ENCODE measurements at regions not wholly inside any gene's neighbourhood (a gene's known extent, or its start where the extent isn't known, plus 50 kb on each side); places are given as distances from the start of the nearest gene placed in this dataset.
"Not testable (repeated sequence)": the region's sequence is repeated elsewhere in the genome, so short reads cannot be mapped to it uniquely, and the experiment has no call there.

DNA sequence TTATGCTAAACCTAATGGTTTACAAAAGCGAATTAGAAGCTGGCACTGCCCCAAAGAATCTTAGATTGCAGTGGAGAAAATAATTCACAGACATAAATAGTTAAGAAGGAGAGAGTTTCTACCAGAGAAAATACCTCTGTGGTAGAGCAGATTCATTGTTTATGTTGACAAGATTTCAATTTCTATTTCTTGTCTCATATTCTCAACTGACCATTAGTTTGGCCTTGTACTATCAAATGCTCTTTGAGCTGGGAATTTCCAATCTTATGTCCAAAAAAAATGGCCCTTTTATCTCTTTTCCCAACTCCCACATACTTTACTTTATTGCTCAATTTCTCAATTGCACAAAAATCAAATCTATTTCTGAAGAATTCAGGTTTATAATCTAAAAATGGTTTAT is 804.1 kb upstream of the CITED2 start:
- intact Hi-C loops (cut with micrococcal nuclease), result no loop called here

DNA sequence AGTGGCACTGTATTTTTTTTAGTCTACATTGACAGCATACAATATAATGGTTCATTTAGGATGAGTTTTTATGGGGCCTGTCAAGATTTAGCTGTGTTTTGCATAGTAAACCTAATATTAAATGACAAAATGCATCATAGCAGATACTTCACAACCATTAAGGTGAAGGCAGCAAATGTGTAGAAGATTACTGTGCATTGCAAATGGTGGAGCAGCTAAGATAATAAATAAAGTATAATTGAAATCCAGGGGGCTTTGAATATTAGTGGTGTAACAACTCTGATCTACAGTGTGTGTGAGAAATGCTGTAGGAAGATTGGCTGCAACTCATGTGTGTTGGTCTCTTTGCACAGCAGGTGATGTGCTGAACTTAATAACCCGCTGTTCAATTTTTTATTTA is 801.9 kb upstream of the CITED2 start:
- intact Hi-C loops (cut with micrococcal nuclease), result no loop called here

GRCh38 chr6:140175486-140175885 is 801.0 kb upstream of the CITED2 start:
- intact Hi-C loops (cut with micrococcal nuclease), result no loop called here

DNA sequence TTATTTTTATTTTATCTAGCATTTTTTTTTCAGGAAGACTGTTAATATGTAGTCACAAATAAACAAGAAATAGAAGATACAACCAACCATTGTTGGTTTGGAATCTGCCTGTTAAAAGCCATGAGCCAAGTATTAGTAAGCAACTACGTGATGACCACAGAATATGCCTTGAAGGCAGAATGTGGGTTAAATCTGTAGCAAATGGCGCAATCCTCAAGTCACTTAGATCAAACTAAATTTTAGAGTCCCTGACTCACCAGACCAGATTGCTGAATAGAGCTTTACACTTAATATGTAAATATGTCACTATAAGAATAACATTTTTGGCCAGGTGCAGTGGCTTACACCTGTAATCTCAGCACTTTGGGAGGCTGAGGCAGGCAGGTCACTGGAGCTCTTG is 800.1 kb upstream of the CITED2 start:
- intact Hi-C loops (cut with micrococcal nuclease), result no loop called here

GRCh38 chr6:140168365-140168764 is 793.9 kb upstream of the CITED2 start:
- intact Hi-C loops (cut with micrococcal nuclease), result no loop called here

- intact Hi-C loops (cut with micrococcal nuclease), result no loop called here
These were observed 786.5 kb upstream of the CITED2 start for GRCh38 chr6:140160909-140161308.

- intact Hi-C loops (cut with micrococcal nuclease), result no loop called here
These were observed 786.0 kb upstream of the CITED2 start for GRCh38 chr6:140160494-140160893.

DNA sequence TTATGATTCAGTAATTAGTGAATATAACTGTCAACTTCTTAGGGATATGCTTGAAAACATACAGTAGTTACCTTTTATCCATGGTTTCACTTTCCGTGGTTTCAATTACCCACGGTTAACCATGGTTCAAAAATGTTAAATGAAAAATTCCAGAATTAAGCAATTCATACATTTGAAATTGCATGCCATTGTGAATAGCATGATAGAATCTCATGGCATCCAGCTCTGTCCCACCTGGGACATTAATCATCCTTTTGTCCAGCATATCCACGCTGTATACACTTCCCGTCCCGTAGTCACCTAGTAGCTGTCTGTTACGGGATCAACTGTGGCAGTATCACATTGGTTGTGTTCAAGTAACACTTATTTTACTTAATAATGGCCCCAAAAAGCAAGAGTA is 781.7 kb upstream of the CITED2 start:
- intact Hi-C loops (cut with micrococcal nuclease), result no loop called here

DNA sequence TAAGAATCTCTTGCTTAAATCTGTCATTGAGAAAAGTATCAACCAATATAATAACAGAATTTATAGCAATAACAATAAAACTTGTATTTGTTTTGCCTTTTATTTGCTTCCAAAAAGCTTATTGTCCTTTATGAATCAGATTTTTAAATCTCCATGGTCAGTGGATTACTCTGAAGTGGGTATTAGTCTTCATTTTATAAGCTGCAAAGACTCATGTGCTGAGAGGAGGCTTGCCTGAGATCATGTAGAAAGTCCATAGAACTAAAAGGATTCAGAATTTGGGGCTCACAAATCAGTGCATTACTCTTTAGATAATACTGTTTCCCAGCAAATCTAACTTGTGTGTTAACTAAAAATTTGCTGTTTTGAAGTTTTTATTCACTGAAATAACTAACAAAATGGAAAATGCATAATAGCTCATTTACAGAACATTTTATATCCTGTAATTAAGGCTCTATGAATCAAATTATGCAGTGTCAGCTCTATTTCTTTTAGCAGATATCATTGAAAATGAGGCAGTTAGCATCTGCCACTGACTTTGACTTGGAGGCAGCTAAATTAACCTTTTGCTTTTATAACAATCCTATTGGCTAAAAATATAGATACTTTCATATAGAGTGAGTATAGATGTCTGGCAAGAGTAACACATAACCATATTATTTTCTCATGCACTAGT is 781.1 kb upstream of the CITED2 start:
- intact Hi-C loops (cut with micrococcal nuclease), result no loop called here

DNA sequence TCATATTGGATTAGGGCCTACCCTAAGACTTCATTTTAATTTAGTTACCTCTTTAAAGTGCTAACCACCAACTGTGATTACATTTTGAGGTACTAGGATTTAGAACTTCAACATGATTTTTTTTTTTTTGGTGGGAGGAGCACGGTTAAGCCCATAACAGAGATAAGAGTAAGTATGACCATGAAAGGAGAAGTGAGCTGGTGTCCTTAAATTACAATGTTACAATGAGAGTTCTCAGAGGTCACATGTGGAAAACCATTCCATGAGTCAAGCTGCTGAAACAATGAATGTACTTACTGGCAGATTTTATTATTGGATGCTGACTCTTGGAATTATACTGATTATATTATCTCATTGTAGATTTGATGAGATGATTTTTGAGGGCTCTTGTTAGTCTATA is 779.3 kb upstream of the CITED2 start:
- intact Hi-C loops (cut with micrococcal nuclease), result no loop called here

DNA sequence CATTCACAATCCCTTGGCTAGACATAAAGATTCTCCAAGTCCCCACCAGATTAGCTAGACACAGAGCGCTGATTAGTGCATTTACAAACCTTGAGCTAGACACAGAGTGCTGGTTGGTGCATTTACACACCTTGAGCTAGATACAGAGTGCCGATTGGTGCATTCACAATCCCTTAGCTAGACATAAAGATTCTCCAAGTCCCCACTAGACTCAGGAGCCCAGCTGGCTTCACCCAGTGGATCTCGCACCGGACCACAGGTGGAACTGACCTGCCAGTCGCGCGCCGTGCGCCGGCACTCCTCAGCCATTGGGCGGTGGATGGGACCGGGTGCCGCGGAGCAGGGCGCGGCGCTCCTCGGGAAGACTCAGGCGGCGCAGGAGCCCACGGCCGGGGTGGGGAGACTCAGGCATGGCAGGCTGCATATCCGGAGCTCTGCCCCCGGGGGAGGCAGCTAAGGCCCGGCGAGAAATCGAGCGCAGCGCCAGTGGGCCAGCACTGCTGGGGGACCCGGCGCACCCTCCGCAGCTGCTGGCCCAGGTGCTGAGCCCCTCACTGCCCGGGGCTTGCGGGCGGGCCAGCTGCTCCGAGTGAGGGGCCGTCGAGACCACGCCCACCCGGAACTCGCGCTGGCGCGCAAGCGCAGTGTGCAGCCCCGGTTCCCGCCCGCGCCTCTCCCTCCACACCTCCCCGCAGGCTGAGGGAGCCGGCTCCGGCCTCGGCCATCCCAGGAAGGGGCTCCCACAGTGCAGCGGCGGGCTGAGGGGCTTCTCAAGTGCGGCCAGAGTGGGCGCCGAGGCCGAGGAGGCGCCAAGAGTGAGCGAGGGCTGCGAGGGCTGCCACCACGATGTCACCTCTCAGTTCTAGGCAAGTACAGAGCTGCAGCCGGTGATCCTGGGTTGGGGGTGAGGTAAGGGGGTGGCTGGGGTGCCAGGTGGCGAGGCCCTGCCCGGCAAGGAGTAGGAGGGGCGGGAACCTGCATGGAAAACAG is 773.7 kb upstream of the CITED2 start:
- intact Hi-C loops (cut with micrococcal nuclease), result not testable (repeated sequence)

DNA sequence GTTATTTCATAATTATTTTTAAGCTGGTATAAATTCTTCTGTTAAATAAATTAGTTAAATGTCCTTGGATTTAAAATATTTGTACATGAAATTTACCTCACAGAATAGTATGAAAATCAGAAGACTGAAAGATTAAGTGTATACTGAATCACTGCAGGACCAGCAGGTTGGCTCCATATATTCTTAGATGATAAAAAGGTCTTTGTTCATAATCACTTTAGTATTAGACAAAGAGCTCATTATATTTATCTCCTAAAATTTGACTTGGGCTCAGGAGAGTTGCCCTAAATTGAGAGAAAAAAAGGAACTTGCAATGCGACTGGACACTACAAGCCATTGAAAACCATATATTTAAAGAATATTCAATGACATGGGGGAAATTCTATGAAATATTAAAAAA is 766.4 kb upstream of the CITED2 start:
- intact Hi-C loops (cut with micrococcal nuclease), result no loop called here

DNA sequence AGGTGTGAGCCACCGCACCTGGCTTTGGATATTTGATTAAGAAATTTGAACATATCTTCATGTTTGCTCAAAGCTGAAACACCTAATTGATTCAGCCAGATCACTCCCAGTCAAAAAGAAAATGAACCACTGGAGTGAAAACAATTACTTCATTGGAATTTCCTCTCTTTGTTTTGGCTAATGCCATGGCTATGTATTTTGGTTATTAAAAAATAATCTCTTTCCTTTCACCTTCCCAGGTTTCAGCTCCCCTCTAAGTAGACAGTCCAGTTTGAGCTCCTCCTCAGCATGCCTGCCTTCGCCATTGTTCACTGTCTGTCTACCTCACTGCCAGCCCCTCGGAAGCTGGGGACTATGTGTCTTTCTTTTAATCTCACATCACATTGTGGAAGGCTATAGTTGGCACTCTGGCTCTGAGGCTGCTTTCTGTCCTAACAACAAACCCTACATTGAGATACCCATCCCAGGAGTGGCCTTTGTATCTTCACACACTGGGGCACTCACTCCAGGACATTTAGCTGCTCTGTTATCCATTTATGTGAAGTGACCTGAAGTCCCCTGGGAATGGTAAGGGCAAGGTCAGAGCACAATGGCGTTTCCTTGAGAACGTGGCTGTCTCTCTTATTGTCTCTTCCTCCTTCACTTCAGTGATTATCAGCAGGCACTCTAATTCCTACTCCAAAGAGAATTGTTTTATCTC is 764.0 kb upstream of the CITED2 start:
- intact Hi-C loops (cut with micrococcal nuclease), result no loop called here

- intact Hi-C loops (cut with micrococcal nuclease), result no loop called here
These were observed 759.8 kb upstream of the CITED2 start for GRCh38 chr6:140134224-140134623.

DNA sequence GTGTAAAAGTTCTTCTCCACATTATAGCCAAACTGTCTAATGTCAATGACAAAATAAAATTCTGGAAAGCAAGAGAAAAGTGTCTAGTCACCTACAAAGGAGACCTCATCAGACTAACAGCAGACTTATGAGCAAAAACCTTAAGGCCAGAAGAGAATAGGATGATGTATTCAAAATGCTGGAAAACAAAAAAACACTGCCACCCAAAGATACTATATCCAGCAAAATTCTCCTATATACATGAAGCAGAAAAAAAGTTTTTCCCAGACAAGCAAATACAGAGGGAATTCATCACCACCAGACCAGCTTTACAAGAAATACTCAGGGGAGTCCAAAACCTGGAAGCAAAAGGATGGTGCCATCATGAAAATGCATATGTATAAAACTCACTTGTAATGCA is 755.6 kb upstream of the CITED2 start:
- intact Hi-C loops (cut with micrococcal nuclease), result no loop called here

DNA sequence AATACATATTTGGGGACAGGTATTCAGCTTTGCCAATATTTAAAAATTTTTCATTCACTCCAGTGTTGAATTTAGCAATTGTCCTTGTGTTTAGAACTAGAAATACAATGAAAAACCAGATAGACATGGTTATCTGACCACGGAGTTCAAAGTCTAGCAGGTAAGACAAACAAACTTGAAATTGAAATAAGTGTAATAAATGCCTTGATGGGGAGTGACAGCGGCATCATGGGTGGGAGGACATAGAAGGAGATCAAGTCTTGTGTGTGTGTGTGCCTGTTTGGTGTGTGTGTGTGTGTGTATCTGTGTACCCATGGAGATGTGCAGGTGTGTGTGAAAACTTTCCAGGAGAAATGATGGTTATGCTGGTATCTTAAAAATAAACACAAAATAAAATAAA is 750.0 kb upstream of the CITED2 start:
- intact Hi-C loops (cut with micrococcal nuclease), result no loop called here

DNA sequence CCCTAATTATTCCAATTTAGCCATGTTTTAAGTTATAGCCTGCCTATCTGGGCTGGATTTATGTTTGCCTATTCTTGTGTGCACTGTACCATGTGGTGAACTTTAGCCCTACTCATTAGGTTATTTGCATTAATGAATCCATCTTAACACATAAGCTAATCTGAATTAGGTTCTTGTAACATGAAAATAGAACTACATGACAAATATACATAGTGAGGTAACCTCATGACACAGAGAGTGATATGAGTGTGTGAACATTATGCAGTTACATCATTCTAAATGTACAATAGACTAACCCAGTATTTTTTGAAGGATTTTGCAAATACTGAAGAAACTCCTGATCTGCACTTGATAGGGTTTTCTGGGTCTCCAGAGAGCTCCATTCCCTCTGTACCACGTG is 733.7 kb upstream of the CITED2 start:
- intact Hi-C loops (cut with micrococcal nuclease), result no loop called here

GRCh38 chr6:140107216-140107615 is 732.8 kb upstream of the CITED2 start:
- intact Hi-C loops (cut with micrococcal nuclease), result no loop called here

DNA sequence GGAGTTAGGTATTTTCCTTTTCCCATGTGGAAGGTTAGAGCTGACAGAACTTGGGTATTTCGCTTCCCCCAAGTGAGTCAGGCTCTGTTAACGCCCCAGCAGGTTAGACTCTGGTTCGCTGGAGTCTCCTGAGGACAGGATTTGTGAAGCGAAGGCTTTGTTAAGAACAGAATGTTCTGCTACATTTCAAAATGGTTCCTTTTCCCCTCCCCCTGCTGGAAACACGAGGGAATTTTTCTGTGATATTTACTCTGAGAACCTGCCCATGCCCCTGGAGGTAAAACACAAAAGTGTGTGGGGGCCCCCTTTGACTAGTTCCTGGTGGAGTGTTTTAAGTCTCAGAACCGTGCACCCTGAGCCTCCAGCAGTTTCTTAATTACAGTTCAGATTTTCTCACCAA is 731.4 kb upstream of the CITED2 start:
- intact Hi-C loops (cut with micrococcal nuclease), result no loop called here

- intact Hi-C loops (cut with micrococcal nuclease), result no loop called here
These were observed 730.8 kb upstream of the CITED2 start for GRCh38 chr6:140105241-140105640.

DNA sequence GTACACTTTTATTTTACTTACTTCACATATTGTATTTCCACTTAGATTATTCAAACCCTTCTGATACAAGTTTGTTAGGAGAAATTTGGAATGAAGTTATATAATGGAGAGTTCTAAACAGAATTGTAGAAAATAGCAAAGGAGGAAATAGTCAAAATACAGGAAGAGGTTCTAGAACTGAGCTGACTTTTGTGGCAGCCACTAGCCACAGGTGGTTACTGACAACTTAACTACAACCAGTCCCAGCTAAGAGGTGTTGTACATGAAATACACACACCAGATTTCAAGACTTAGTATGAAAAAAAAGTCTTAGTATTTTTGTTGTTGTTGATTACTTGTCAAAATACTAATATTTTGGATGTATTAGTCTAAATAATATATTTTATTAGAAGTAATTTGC is 727.4 kb upstream of the CITED2 start:
- intact Hi-C loops (cut with micrococcal nuclease), result loop anchor here (5.0 kb wide), 1 partner anchor 1130 kb away; no protein-coding TSS in a partner anchor

DNA sequence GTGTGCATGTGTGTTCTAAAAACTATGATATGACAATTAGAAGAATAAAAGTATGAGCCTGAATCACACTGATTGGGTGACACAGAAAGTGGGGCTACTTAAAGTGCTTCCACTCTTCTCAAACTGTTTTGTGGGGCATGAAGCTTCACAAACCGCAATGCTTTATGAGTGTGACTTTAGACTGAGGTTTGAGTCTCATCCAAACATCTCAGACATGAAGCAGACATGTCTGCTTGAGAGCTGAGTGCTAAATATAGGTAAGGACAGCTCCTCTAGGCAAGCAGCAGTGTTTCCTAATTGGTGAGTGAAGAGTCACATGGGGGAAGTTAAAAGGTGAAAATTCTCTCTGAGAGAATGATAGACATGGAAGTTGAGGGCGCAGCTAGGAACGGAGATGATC is 726.9 kb upstream of the CITED2 start:
- intact Hi-C loops (cut with micrococcal nuclease), result loop anchor here (5.0 kb wide), 1 partner anchor 1129 kb away; no protein-coding TSS in a partner anchor

Measured in T-helper 2 cell treated with Interferon-gamma antibody and Interleukin-4, amounts not matched to agents 100 ng/mL and 5 ng/mL, for 36 hours (primary cell).